ENCODE measurements at regions not wholly inside any gene's neighbourhood (a gene's known extent, or its start where the extent isn't known, plus 50 kb on each side); places are given as distances from the start of the nearest gene placed in this dataset.

GRCh38 chr5:129306725-129307124, 153.4 kb upstream of the ADAMTS19 start:
- FAIRE-seq (no peak), DNase-seq (ENCODE audit: insufficient read length, low spot score) (no peak)

GRCh38 chr5:129322968-129323367, 137.1 kb upstream of the ADAMTS19 start:
- DNase-seq (ENCODE audit: insufficient read length, low spot score) (no peak), FAIRE-seq (no peak)

GRCh38 chr5:129341306-129341705, 118.8 kb upstream of the ADAMTS19 start:
- FAIRE-seq, result no peak

GRCh38 chr5:129342796-129343195, 117.3 kb upstream of the ADAMTS19 start:
- FAIRE-seq (no peak), DNase-seq (ENCODE audit: insufficient read length, low spot score) (no peak)

More at GRCh38 chr5:129341306-129341705, 118.8 kb upstream of the ADAMTS19 start:
- no peak for DNase-seq (ENCODE audit: insufficient read length, low spot score)

- DNase-seq (ENCODE audit: insufficient read length, low spot score) (no peak), FAIRE-seq (no peak)
These were observed 114.7 kb upstream of the ADAMTS19 start for GRCh38 chr5:129345213-129345924.

GRCh38 chr5:129356846-129357245, 103.3 kb upstream of the ADAMTS19 start:
- DNase-seq (ENCODE audit: insufficient read length, low spot score) (no peak), FAIRE-seq (no peak)

- FAIRE-seq, result no peak
These were observed 102.0 kb upstream of the ADAMTS19 start for GRCh38 chr5:129358069-129358468.

GRCh38 chr5:129359450-129359849, 100.6 kb upstream of the ADAMTS19 start:
- DNase-seq (ENCODE audit: insufficient read length, low spot score) (no peak), FAIRE-seq (no peak)

More at GRCh38 chr5:129358069-129358468, 102.0 kb upstream of the ADAMTS19 start:
- DNase-seq (ENCODE audit: insufficient read length, low spot score), result no peak

- DNase-seq (ENCODE audit: insufficient read length, low spot score) (no peak), FAIRE-seq (no peak)
These were observed 98.6 kb upstream of the ADAMTS19 start for GRCh38 chr5:129361441-129362025.

GRCh38 chr5:129362456-129362855, 97.6 kb upstream of the ADAMTS19 start:
- FAIRE-seq, result no peak
- DNase-seq (ENCODE audit: insufficient read length, low spot score), result no peak

GRCh38 chr5:129363991-129364390, 96.1 kb upstream of the ADAMTS19 start:
- DNase-seq (ENCODE audit: insufficient read length, low spot score), result no peak
- FAIRE-seq, result no peak

GRCh38 chr5:129367883-129368282, 92.2 kb upstream of the ADAMTS19 start:
- FAIRE-seq (no peak), DNase-seq (ENCODE audit: insufficient read length, low spot score) (no peak)

GRCh38 chr5:129372025-129372424, 88.1 kb upstream of the ADAMTS19 start:
- DNase-seq (ENCODE audit: insufficient read length, low spot score) (no peak), FAIRE-seq (no peak)

- DNase-seq (ENCODE audit: insufficient read length, low spot score), result no peak
- no peak for FAIRE-seq
These were observed 82.6 kb upstream of the ADAMTS19 start for GRCh38 chr5:129377504-129377903.

- no peak for DNase-seq (ENCODE audit: insufficient read length, low spot score)
- no peak for FAIRE-seq
These were observed 81.1 kb upstream of the ADAMTS19 start for GRCh38 chr5:129378961-129379360.

- DNase-seq (ENCODE audit: insufficient read length, low spot score) (no peak), FAIRE-seq (no peak)
These were observed 80.7 kb upstream of the ADAMTS19 start for GRCh38 chr5:129379406-129379805.

- no peak for FAIRE-seq
- DNase-seq (ENCODE audit: insufficient read length, low spot score), result no peak
These were observed 77.0 kb upstream of the ADAMTS19 start for GRCh38 chr5:129382921-129383672.

- no peak for FAIRE-seq
- DNase-seq (ENCODE audit: insufficient read length, low spot score), result no peak
These were observed 75.9 kb upstream of the ADAMTS19 start for GRCh38 chr5:129384193-129384592.

- FAIRE-seq, result no peak
These were observed 75.4 kb upstream of the ADAMTS19 start for GRCh38 chr5:129384736-129385135.

GRCh38 chr5:129387944-129388343, 72.2 kb upstream of the ADAMTS19 start:
- FAIRE-seq (no peak), DNase-seq (ENCODE audit: insufficient read length, low spot score) (no peak)

More at GRCh38 chr5:129384736-129385135, 75.4 kb upstream of the ADAMTS19 start:
- no peak for DNase-seq (ENCODE audit: insufficient read length, low spot score)

GRCh38 chr5:129392681-129393080, 67.4 kb upstream of the ADAMTS19 start:
- FAIRE-seq, result peak; percentile 79
- no peak for DNase-seq (ENCODE audit: insufficient read length, low spot score)

- FAIRE-seq (no peak), DNase-seq (ENCODE audit: insufficient read length, low spot score) (no peak)
These were observed 64.9 kb upstream of the ADAMTS19 start for GRCh38 chr5:129395247-129395646.

Measured in GM19239 (cell line).